Lung (tissue), 11 donors: ENCODE measurements at regions not wholly inside any gene's neighbourhood (a gene's known extent, or its start where the extent isn't known, plus 50 kb on each side); places are given as distances from the start of the nearest gene placed in this dataset.

Source experiments
- ATAC-seq: fragments of 200-7000 bp; cut with Tn5 transposase; one replicate; pipeline ENCODE4 v1.9.1; 2020; ENCODE audit warnings: moderate number of reproducible peaks; ENCODE audit not compliant: insufficient read depth, low FRiP score
- DNase-seq, 3 donors: peaks; one replicate each; pipeline ENCODE4 v3.0.0-alpha.2; 2013 to 2017
- H3K27ac ChIP-seq, 2 donors: one replicate each; pipeline ENCODE4 v1.5.1; 2013; ENCODE audit warnings: mild to moderate bottlenecking in 2 of 2, moderate library complexity in 2 of 2, control low read depth in 1 of 2, inconsistent platforms in 1 of 2, low read depth in 1 of 2, low read length in 1 of 2
- H3K27me3 ChIP-seq, 3 donors: one replicate each; pipeline ENCODE4 v1.5.1; 2013; ENCODE audit warnings: low read length in 2 of 3; ENCODE audit not compliant: control insufficient read depth in 3 of 3, insufficient read depth in 3 of 3
- H3K36me3 ChIP-seq, 4 donors: one replicate each; pipeline ENCODE4 v1.5.1; 2013; ENCODE audit warnings: low read length in 4 of 4, mild to moderate bottlenecking in 1 of 4, moderate library complexity in 1 of 4; ENCODE audit not compliant: control insufficient read depth in 4 of 4, insufficient read depth in 4 of 4
- H3K4me1 ChIP-seq, 5 donors: one replicate each; pipeline ENCODE4 v1.5.1; 2013; ENCODE audit warnings: low read length in 5 of 5, mild to moderate bottlenecking in 2 of 5, moderate library complexity in 1 of 5; ENCODE audit not compliant: control insufficient read depth in 5 of 5, insufficient read depth in 5 of 5
- H3K4me3 ChIP-seq: one replicate; pipeline ENCODE4 v1.5.1; 2013; ENCODE audit warnings: mild to moderate bottlenecking, control low read depth, moderate library complexity
- H3K9ac ChIP-seq, 2 donors: one replicate each; pipeline ENCODE4 v1.5.1; 2013; ENCODE audit warnings: low read length in 2 of 2, control low read depth in 1 of 2; ENCODE audit not compliant: insufficient read depth in 1 of 2
- H3K9me3 ChIP-seq, 4 donors: one replicate each; pipeline ENCODE4 v1.5.1; 2013; ENCODE audit warnings: low read length in 3 of 4, mild to moderate bottlenecking in 1 of 4, moderate library complexity in 1 of 4; ENCODE audit not compliant: control insufficient read depth in 4 of 4, insufficient read depth in 3 of 4
- WGBS, 2 donors: extraction: QIAGEN DNeasy Blood & Tissue Kit; methylation state at CpG; one replicate each; pipeline ENCODE4 v1.1.7; 2013; 5-methylcytosine and 5-hydroxymethylcytosine counted together
- TF ChIP-seq, protein P1 (sequence below): IDR thresholded peaks from 2 replicates; pipeline ENCODE4 v1.5.1; 2012; ENCODE audit warnings: mild to moderate bottlenecking; ENCODE audit errors: control extremely low read depth, extremely low read depth
- donor health status: control.
- donor health status: control.
- donor health status: Bipolar disorder and iron deficiency.
- donor health status: healthy.
- donor health status: DM: yes; HTN: yes; CAD: no.

DNA sequence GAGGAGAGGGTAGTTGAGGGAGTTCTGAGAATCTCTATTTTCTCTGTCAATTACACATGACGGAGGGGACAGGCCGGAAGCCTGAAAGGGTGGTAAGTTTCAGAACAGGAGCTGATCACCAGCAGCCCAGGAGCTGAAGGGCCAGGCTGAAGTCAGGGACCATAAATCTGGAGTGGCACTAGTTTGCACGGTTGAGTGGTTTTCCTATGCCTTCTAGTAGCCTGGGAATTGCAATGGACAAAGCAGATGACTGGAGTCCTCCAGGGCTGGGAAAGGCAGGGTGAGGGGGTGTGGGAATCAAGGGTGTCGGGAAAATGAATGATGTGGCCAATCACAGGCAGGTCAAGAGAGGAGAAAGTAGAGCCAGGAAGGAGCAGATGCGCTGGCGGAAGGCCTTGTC lies 72.5 kb downstream of the MAGEF1 start:
- ATAC-seq = no peak
- Histone ChIP-seq H3K27me3 (no peaks in the 10 kb centered on the region), H3K27ac (no peak overlapping the region), H3K4me3 (no peak overlapping the region), H3K36me3 (no peaks in the 10 kb centered on the region), H3K9me3 (no peaks in the 10 kb centered on the region), H3K4me1 (peaks cover 0 to 36% (median 0%) of the 10 kb centered on the region in 5 donors), H3K9ac (no peak overlapping the region)
- TF ChIP-seq, protein P1, sequence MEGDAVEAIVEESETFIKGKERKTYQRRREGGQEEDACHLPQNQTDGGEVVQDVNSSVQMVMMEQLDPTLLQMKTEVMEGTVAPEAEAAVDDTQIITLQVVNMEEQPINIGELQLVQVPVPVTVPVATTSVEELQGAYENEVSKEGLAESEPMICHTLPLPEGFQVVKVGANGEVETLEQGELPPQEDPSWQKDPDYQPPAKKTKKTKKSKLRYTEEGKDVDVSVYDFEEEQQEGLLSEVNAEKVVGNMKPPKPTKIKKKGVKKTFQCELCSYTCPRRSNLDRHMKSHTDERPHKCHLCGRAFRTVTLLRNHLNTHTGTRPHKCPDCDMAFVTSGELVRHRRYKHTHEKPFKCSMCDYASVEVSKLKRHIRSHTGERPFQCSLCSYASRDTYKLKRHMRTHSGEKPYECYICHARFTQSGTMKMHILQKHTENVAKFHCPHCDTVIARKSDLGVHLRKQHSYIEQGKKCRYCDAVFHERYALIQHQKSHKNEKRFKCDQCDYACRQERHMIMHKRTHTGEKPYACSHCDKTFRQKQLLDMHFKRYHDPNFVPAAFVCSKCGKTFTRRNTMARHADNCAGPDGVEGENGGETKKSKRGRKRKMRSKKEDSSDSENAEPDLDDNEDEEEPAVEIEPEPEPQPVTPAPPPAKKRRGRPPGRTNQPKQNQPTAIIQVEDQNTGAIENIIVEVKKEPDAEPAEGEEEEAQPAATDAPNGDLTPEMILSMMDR = no peak
- DNase-seq = no peak
- 85 to 92% methylated on average over 6 of the region's 6 CpGs for WGBS, 2 donors

DNA sequence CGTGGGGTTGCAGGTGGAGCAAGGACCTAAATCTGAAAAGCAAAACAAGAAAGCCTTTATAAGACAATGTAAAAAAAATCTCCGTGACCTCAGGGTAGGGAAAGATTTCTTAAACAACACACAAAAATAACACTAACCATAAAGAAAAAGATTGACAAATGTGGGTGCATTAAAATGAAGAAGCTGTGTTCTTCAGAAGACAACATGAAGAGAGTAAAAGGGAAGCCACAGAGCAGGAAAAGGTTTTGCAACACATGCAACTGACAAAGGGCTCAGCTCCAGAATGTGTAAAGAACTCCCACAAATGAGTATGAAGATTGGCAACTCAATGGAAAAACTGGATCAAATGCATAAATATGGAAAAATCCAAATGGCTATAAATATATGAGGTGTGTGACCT lies 74.2 kb downstream of the MAGEF1 start:
- WGBS, 2 donors = 37 to 80% methylated on average over 2 of the region's 2 CpGs
- TF ChIP-seq, protein P1 = no peak
- no peak for ATAC-seq
- peaks cover 0 to 35% (median 0%) of the 10 kb centered on the region in 5 donors for H3K4me1 ChIP-seq
- no peaks in the 10 kb centered on the region for H3K9me3 ChIP-seq
- no peaks in the 10 kb centered on the region for H3K27me3 ChIP-seq
- no peak overlapping the region for H3K4me3 ChIP-seq
- H3K27ac ChIP-seq = no peak overlapping the region
- H3K36me3 ChIP-seq = no peaks in the 10 kb centered on the region
- no peak for DNase-seq
- no peak overlapping the region for H3K9ac ChIP-seq

GRCh38 chr3:184636741-184637316 lies 75.0 kb downstream of the MAGEF1 start:
- H3K9me3 ChIP-seq = no peaks in the 10 kb centered on the region
- H3K27ac ChIP-seq = no peak overlapping the region
- TF ChIP-seq, protein P1 = no peak
- WGBS, 2 donors = 62 to 75% methylated on average over 3 of the region's 3 CpGs
- ATAC-seq (no peak), DNase-seq (peak; percentile 54 to 73 (median 60))
- peaks cover 0 to 33% (median 0%) of the 10 kb centered on the region in 5 donors for H3K4me1 ChIP-seq
- H3K27me3 ChIP-seq = no peaks in the 10 kb centered on the region
- H3K36me3 ChIP-seq = no peaks in the 10 kb centered on the region
- H3K9ac ChIP-seq = no peak overlapping the region
- no peak overlapping the region for H3K4me3 ChIP-seq

GRCh38 chr3:184635774-184636173 lies 74.2 kb downstream of the EPHB3 start:
- Histone ChIP-seq H3K4me1 (peaks cover 0 to 33% (median 0%) of the 10 kb centered on the region in 5 donors), H3K36me3 (no peaks in the 10 kb centered on the region), H3K9ac (no peak overlapping the region), H3K4me3 (no peak overlapping the region), H3K27me3 (no peaks in the 10 kb centered on the region), H3K27ac (no peak overlapping the region), H3K9me3 (no peaks in the 10 kb centered on the region)
- DNase-seq (no peak), ATAC-seq (no peak)
- TF ChIP-seq, protein P1 = no peak
- WGBS, 2 donors = 85 to 90% methylated on average over 13 of the region's 13 CpGs
